ENCODE measurements at regions not wholly inside any gene's neighbourhood (a gene's known extent, or its start where the extent isn't known, plus 50 kb on each side); places are given as distances from the start of the nearest gene placed in this dataset.

- H3K27ac Mint-ChIP-seq (ENCODE audit: unreplicated experiment), result peak overlapping the region; percentile 90
- no peaks in the 10 kb centered on the region for H3K27me3 Mint-ChIP-seq (ENCODE audit: low read depth)
Measured at GRCh38 chr2:240371129-240372000, 64.1 kb upstream of the GPC1 start.

DNA sequence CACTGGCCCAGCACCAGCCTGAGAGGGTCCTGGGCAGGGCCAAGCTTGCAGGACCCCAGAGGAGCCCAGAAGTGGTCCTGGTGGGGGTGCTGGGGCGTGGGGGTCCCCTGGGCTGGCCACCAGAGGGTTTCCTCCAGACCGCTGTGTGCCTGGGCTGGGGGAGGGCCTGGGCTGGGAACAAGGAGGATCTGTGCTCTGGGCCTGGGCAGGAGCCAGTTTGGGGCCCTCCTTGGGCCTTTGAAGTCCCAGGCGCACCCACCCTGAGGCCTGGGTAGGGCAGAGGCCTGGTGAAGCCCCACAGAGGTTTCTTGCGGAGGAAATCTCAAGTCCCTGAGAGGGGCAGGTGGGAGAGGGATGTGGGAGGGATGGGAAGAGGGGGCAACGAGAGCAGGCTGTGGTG is 63.4 kb upstream of the GPC1 start:
- no peaks in the 10 kb centered on the region for H3K9me3 Mint-ChIP-seq (ENCODE audit: low read depth)
- H3K27ac Mint-ChIP-seq (ENCODE audit: unreplicated experiment), result peak overlapping the region; percentile 59
- H3K4me1 Mint-ChIP-seq (ENCODE audit: low read depth), result peaks cover 70% of the 10 kb centered on the region
- H3K36me3 Mint-ChIP-seq (ENCODE audit: low read depth), result no peaks in the 10 kb centered on the region
- no peak for DNase-seq (ENCODE audit: low spot score)
- no peak overlapping the region for H3K4me3 Mint-ChIP-seq (ENCODE audit: unreplicated experiment)
- no peak for TF ChIP-seq CTCF (IDR thresholded peaks at IDR 0.05)
- H3K27me3 Mint-ChIP-seq (ENCODE audit: low read depth), result no peaks in the 10 kb centered on the region

More at GRCh38 chr2:240371129-240372000, 64.1 kb upstream of the GPC1 start:
- Mint-ChIP-seq H3K36me3 (ENCODE audit: low read depth) (no peaks in the 10 kb centered on the region), H3K4me1 (ENCODE audit: low read depth) (peaks cover 70% of the 10 kb centered on the region), H3K4me3 (ENCODE audit: unreplicated experiment) (no peak overlapping the region), H3K9me3 (ENCODE audit: low read depth) (no peaks in the 10 kb centered on the region)
- TF ChIP-seq CTCF (IDR thresholded peaks at IDR 0.05), result no peak
- no peak for DNase-seq (ENCODE audit: low spot score)

DNA sequence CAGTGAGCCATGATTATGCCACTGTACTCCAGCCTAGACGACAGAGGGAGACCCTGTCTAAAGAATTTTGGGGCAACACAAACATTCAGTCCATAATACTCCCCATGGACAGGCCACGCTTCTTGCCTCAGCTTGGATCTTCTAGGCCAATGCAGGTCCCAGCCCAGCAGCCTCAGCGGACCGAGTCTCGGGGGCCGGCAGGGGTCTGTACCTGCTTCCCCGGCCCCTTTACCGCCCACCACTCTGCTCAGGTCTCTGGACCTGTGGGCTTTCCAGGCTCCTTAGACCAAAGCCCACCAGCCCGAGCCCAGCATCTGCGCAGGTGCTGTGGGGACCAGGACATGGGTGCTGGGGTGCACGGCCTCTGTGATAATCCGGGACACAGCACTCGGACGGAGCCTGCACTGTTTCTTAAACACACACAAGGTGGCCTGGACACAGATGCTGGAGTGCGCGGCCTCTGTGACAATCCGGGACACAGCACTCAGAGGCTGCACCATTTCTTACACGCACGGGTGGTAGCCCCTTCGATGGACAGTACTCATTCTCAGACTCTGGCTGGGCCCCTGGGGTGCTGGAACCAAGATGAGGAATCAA is 62.1 kb upstream of the GPC1 start:
- Mint-ChIP-seq H3K9me3 (ENCODE audit: low read depth) (no peaks in the 10 kb centered on the region), H3K27me3 (ENCODE audit: low read depth) (no peaks in the 10 kb centered on the region), H3K27ac (ENCODE audit: unreplicated experiment) (peak overlapping the region; percentile 92), H3K4me3 (ENCODE audit: unreplicated experiment) (no peak overlapping the region), H3K36me3 (ENCODE audit: low read depth) (no peaks in the 10 kb centered on the region), H3K4me1 (ENCODE audit: low read depth) (peaks cover 66% of the 10 kb centered on the region)
- DNase-seq (ENCODE audit: low spot score), result no peak
- TF ChIP-seq CTCF (IDR thresholded peaks at IDR 0.05), result no peak

DNA sequence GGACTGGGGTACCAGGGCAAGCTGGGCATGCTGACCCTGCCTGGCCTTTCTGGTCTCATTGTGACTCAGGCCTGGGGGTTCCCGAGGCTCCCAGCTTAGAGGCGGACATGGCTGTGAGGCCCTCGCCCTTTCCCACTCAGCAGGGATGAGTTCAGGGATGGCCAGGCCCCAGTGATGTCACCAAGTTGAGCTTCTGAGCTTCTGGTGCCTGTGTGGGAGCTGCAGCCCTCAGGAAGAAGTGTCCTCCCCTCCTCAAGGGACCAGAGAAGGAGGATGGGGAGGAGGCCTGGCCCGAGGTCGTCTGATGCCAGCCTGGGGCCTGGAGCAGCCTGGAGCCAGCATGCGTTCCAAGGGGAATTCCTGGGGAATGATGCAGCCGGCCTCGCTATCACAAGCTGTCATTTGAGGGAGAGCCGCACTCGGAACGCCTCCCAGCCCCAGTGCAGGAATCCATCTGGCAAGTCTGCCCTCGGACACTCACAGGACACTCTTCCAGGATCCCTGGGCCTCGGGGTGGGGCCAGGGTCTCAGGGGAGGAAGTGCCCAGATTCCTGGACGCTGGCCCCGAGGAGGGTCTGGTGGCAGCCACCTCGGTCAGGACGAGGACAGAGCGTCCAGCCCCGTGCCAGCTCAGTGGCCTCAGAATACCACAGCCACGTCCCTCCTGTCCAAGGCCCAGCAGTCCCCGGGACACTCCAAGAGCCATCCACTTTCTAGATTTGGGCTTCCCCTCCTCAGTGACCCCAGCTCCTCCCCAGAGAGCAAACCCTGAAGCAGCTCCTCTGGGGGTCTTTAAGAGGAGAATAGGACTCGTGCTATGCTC is 61.2 kb upstream of the GPC1 start:
- no peak for DNase-seq (ENCODE audit: low spot score)
- no peaks in the 10 kb centered on the region for H3K36me3 Mint-ChIP-seq (ENCODE audit: low read depth)
- H3K27ac Mint-ChIP-seq (ENCODE audit: unreplicated experiment), result peak overlapping the region; percentile 92
- H3K9me3 Mint-ChIP-seq (ENCODE audit: low read depth), result no peaks in the 10 kb centered on the region
- H3K4me3 Mint-ChIP-seq (ENCODE audit: unreplicated experiment), result no peak overlapping the region
- TF ChIP-seq CTCF (IDR thresholded peaks at IDR 0.05), result no peak
- H3K27me3 Mint-ChIP-seq (ENCODE audit: low read depth), result no peaks in the 10 kb centered on the region
- H3K4me1 Mint-ChIP-seq (ENCODE audit: low read depth), result peaks cover 59% of the 10 kb centered on the region

DNA sequence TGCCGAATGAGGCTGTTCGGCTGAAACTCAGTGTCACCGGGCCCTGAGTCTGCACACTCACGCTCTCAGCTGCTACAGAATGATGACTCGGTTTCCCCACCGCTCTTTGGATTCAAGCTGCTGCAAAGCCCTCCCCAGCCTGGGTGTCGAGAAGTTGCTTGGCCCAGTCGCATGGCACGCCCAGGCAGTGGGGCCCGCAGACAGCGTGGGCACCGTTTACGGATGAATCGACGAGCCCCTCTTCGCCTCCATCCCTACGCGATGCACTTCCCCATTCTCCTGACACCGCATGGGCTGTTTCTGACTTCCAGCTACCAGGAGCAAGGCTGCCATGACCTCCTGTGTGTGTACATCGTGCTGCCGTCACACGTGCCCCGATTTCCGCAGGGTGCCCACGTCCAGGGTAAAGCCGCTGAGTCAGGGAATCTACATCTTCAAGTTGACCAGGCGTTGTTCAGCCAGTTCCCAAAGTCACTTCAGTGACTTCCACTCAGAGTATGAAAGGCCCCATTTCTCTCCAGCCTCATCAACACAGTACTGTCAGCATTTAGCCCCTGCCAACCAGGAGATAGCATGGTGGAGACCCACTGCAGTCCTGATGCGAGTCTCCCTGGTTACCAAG is 60.3 kb upstream of the GPC1 start:
- H3K9me3 Mint-ChIP-seq (ENCODE audit: low read depth), result peaks cover 4% of the 10 kb centered on the region
- H3K36me3 Mint-ChIP-seq (ENCODE audit: low read depth), result peaks cover 1% of the 10 kb centered on the region
- H3K4me3 Mint-ChIP-seq (ENCODE audit: unreplicated experiment), result no peak overlapping the region
- no peaks in the 10 kb centered on the region for H3K27me3 Mint-ChIP-seq (ENCODE audit: low read depth)
- peak overlapping the region; percentile 41 for H3K27ac Mint-ChIP-seq (ENCODE audit: unreplicated experiment)
- H3K4me1 Mint-ChIP-seq (ENCODE audit: low read depth), result peaks cover 51% of the 10 kb centered on the region
- DNase-seq (ENCODE audit: low spot score), result no peak
- TF ChIP-seq CTCF (IDR thresholded peaks at IDR 0.05), result no peak
